Heart right ventricle (tissue), 16 donors: ENCODE measurements at regions not wholly inside any gene's neighbourhood (a gene's known extent, or its start where the extent isn't known, plus 50 kb on each side); places are given as distances from the start of the nearest gene placed in this dataset.

Source experiments
- ATAC-seq, 8 donors: fragments of 200-7000 bp; cut with Tn5 transposase; one replicate each; pipeline ENCODE4 v1.9.1; 2020; ENCODE audit warnings: mild to moderate bottlenecking in 8 of 8, moderate library complexity in 8 of 8, moderate number of reproducible peaks in 1 of 8
- DNase-seq, 2 donors: peaks; one replicate each; pipeline ENCODE4 v3.0.0-alpha.2; 2020
- H3K27ac ChIP-seq, 10 donors: fragments of 200-600 bp; sonication (generic) in 2 of 10; one replicate each; pipeline versions ENCODE4 v1.5.0 to v1.8.0; 2020 to 2022; ENCODE audit warnings: mild to moderate bottlenecking in 3 of 10
- H3K27me3 ChIP-seq, 7 donors: fragments of 200-600 bp; one replicate each; pipeline ENCODE4 v1.8.0; 2021 to 2022; ENCODE audit warnings: mild to moderate bottlenecking in 2 of 7
- H3K36me3 ChIP-seq, 9 donors: fragments of 200-600 bp; sonication (generic) in 1 of 9; one replicate each; pipeline versions ENCODE4 v1.5.0 to v1.8.0; 2020 to 2022; ENCODE audit warnings: mild to moderate bottlenecking in 2 of 9
- H3K4me1 ChIP-seq, 9 donors: fragments of 200-600 bp; sonication (generic) in 1 of 9; one replicate each; pipeline versions ENCODE4 v1.5.0 to v1.8.0; 2020 to 2022; ENCODE audit warnings: mild to moderate bottlenecking in 4 of 9
- H3K4me3 ChIP-seq, 10 donors: fragments of 200-600 bp; sonication (generic) in 2 of 10; one replicate each; pipeline versions ENCODE4 v1.5.0 to v1.8.0; 2020 to 2022; ENCODE audit warnings: mild to moderate bottlenecking in 7 of 10, moderate library complexity in 2 of 10
- H3K9me3 ChIP-seq, 11 donors: fragments of 200-600 bp in 10 of 11; sonication (generic) in 2 of 11; one replicate each; pipeline versions ENCODE4 v1.5.0 to v1.8.0; 2013 to 2022; ENCODE audit warnings: mild to moderate bottlenecking in 2 of 11, control low read depth in 1 of 11, moderate library complexity in 1 of 11
- WGBS, 2 donors: extraction: QIAGEN DNeasy Blood & Tissue Kit; methylation state at CpG; one replicate each; pipeline ENCODE4 v1.1.7; 2013; ENCODE audit warnings: inconsistent platforms in 1 of 2; 5-methylcytosine and 5-hydroxymethylcytosine counted together
- intact Hi-C, 10 donors: fragments of 100-400 bp; cut with DNase I; formaldehyde crosslinking; loops; one replicate each; pipeline versions ENCODE4 v1.11.1 to v1.14.2; 2022
- TF ChIP-seq, protein P1 (sequence below), 9 donors: fragments of 200-600 bp; sonication (generic) in 2 of 9; IDR thresholded peaks; one replicate each; pipeline versions ENCODE4 v1.5.0 to v1.8.0; 2021 to 2022; ENCODE audit warnings: antibody characterized with exemption in 9 of 9, mild to moderate bottlenecking in 5 of 9, moderate library complexity in 1 of 9
- donor health status: Arrhythmogenic right ventricular cardiomyopathy.
- donor health status: ischemic (EF 13 %, LVEDD 7.1; RV severe dilation, severe dysfunction).
- donor health status: healthy with polysubstance abuse.
- donor health status: DM: no; HTN: yes; CAD: no.
- donor health status: DM: no; HTN: no; CAD: no.
- donor health status: ischemic (EF 25% LVEDD 6.9; RV normal size, moderate dysfunction).
- donor health status: ischemic (EF 25% LVEDD 5.7; RV mildly dilated, moderate dysfunction).
- donor health status: healthy.
- donor health status: DM: yes; HTN: yes; CAD: no.
- donor health status: Ischemic cardiomyopathy.
- donor health status: ischemic (EF 35%, LVEDD 5.7; RV mildly dilated, moderate dysfunction).
- donor health status: nonischemic (EF 11% LVEDD 7.7; RV severe dilation, severe dysfunction).
- donor health status: DM: yes; HTN: yes; CAD: no.
- donor health status: PGD.
- donor health status: ischemic (EF 29% LVEDD 5.4; RV normal size, mild dysfunction).
- donor health status: nonischemic (EF 23%, LVEDD 6.1; RV moderate dilation, normal function).

- H3K4me1 ChIP-seq, result peaks cover 0 to 8% (median 0%) of the 10 kb centered on the region in 9 donors
- ATAC-seq, result no peak
- H3K9me3 ChIP-seq, result no peaks in the 10 kb centered on the region
- WGBS, 2 donors, result 79 to 86% methylated on average over 2 of the region's 2 CpGs
- no peak for DNase-seq
- peaks cover 0 to 3% (median 0%) of the 10 kb centered on the region in 7 donors for H3K27me3 ChIP-seq
- intact Hi-C loops, result no loop called here
- no peak overlapping the region for H3K4me3 ChIP-seq
- H3K36me3 ChIP-seq, result no peaks in the 10 kb centered on the region
- TF ChIP-seq, protein P1, sequence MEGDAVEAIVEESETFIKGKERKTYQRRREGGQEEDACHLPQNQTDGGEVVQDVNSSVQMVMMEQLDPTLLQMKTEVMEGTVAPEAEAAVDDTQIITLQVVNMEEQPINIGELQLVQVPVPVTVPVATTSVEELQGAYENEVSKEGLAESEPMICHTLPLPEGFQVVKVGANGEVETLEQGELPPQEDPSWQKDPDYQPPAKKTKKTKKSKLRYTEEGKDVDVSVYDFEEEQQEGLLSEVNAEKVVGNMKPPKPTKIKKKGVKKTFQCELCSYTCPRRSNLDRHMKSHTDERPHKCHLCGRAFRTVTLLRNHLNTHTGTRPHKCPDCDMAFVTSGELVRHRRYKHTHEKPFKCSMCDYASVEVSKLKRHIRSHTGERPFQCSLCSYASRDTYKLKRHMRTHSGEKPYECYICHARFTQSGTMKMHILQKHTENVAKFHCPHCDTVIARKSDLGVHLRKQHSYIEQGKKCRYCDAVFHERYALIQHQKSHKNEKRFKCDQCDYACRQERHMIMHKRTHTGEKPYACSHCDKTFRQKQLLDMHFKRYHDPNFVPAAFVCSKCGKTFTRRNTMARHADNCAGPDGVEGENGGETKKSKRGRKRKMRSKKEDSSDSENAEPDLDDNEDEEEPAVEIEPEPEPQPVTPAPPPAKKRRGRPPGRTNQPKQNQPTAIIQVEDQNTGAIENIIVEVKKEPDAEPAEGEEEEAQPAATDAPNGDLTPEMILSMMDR (IDR thresholded peaks at IDR 0.05), result no peak
- no peak overlapping the region for H3K27ac ChIP-seq
Observed at GRCh38 chr18:45439851-45440645, 175.2 kb upstream of the SLC14A2 start.

DNA sequence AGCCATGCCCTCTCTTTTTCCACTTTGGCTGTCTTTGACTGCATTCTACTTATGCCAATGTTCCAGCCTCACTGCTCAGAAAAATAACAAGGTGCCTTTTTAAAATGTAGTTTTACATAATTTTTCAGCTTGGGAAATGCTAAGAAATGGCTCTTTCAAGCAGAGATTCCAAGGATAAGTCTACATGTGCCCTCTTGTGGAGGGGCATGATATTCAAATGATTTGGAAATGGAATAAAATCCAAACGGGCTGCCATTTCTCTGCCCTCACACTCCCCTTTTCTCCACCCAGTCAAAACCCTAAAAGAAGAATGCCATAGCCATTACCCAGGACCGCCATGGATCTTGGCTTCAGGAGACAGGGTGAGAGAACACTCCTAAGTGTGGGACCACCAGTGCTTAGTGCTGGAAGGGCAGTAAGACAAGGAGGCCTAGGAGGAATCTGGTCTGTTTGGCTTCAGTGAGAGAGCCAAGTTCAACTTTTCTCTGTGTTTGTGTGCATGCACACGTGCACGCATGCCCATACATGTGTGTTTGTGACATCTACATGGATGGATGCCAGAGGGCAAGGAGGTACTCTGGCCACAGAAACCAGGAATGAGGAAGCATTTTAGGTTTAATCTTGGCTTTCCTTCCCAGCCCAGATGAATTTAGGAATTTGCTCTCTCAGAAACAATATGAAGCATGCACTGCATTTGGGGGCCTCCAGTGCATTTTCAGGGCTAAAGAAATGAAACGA lies 174.0 kb upstream of the SLC14A2 start:
- H3K27me3 ChIP-seq, result peaks cover 0 to 3% (median 0%) of the 10 kb centered on the region in 7 donors
- ATAC-seq (no peak), DNase-seq (no peak)
- no peaks in the 10 kb centered on the region for H3K4me1 ChIP-seq
- WGBS, 2 donors, result 75 to 80% methylated on average over 5 of the region's 5 CpGs
- no peak overlapping the region for H3K4me3 ChIP-seq
- no peaks in the 10 kb centered on the region for H3K9me3 ChIP-seq
- intact Hi-C loops, result no loop called here
- TF ChIP-seq, protein P1 (IDR thresholded peaks at IDR 0.05), result peak in 3 of 9 donors; percentile 9 to 20 (median 17)
- H3K27ac ChIP-seq, result no peak overlapping the region
- H3K36me3 ChIP-seq, result no peaks in the 10 kb centered on the region

DNA sequence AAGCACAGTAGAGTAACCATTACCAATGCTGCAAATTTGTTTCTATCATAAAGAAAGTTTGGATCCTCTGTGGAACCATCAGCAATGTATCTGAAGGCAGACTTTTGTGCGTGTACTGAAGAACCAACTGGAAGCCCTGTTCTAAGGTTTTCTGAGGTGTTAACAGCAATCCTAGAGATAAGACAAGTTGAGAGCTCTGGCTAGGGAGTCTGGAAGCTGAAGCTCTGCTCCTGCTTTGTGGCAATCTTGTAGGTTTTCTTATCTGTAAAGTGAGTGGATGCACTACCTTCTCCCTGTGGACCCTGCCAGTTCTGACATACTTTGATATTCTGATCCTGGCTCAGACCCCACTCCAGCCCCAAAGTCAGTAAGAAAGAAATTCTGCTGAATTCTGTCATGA lies 171.2 kb upstream of the SLC14A2 start:
- TF ChIP-seq, protein P1 (IDR thresholded peaks at IDR 0.05), result no peak
- H3K4me1 ChIP-seq, result peaks cover 0 to 9% (median 0%) of the 10 kb centered on the region in 9 donors
- no peaks in the 10 kb centered on the region for H3K9me3 ChIP-seq
- H3K4me3 ChIP-seq, result no peak overlapping the region
- no peaks in the 10 kb centered on the region for H3K36me3 ChIP-seq
- peaks cover 0 to 3% (median 0%) of the 10 kb centered on the region in 7 donors for H3K27me3 ChIP-seq
- DNase-seq, result no peak
- intact Hi-C loops, result no loop called here
- no peak for ATAC-seq
- WGBS, 2 donors, result 32 to 44% methylated on average over 1 of the region's 1 CpG
- no peak overlapping the region for H3K27ac ChIP-seq

GRCh38 chr18:45447355-45448265 lies 167.7 kb upstream of the SLC14A2 start:
- 70% methylated on average over 2 of the region's 2 CpGs for WGBS, 2 donors
- Histone ChIP-seq H3K9me3 (no peaks in the 10 kb centered on the region), H3K4me3 (no peak overlapping the region), H3K27ac (no peak overlapping the region), H3K27me3 (peaks cover 0 to 3% (median 0%) of the 10 kb centered on the region in 7 donors), H3K4me1 (peaks cover 0 to 23% (median 0%) of the 10 kb centered on the region in 9 donors), H3K36me3 (no peaks in the 10 kb centered on the region)
- DNase-seq (no peak), ATAC-seq (no peak)
- intact Hi-C loops, result no loop called here
- TF ChIP-seq, protein P1 (IDR thresholded peaks at IDR 0.05), result no peak
